Mesenchymal stem cell (in vitro differentiated cells and primary cell): ENCODE measurements at regions not wholly inside any gene's neighbourhood (a gene's known extent, or its start where the extent isn't known, plus 50 kb on each side); places are given as distances from the start of the nearest gene placed in this dataset.

Source experiments
- DNase-seq: peaks from one replicate; pipeline ENCODE4 v3.0.0-alpha.2; 2013
- H2AFZ ChIP-seq: one replicate; pipeline ENCODE4 v1.6.1; 2013; ENCODE audit warnings: low read depth, mild to moderate bottlenecking, control low read depth, inconsistent platforms, low read length, moderate library complexity
- H2AK5ac ChIP-seq: 2 replicates; pipeline ENCODE4 v1.6.1; 2013; ENCODE audit warnings: low read length, moderate library complexity, mild to moderate bottlenecking, inconsistent platforms; ENCODE audit not compliant: severe bottlenecking
- H2BK120ac ChIP-seq: one replicate; pipeline ENCODE4 v1.6.1; 2013; ENCODE audit warnings: low read depth, mild to moderate bottlenecking, inconsistent platforms, low read length, moderate library complexity
- H2BK12ac ChIP-seq, 2 experiments: one replicate each; pipeline ENCODE4 v1.6.1; 2013; ENCODE audit warnings: inconsistent platforms in 2 of 2, low read length in 2 of 2, mild to moderate bottlenecking in 2 of 2, moderate library complexity in 2 of 2, control low read depth in 1 of 2
- H2BK15ac ChIP-seq: one replicate; pipeline ENCODE4 v1.6.1; 2013; ENCODE audit warnings: mild to moderate bottlenecking, low read depth, inconsistent platforms; ENCODE audit not compliant: poor library complexity, severe bottlenecking
- H2BK5ac ChIP-seq: 2 replicates; pipeline ENCODE4 v1.6.1; 2013; ENCODE audit warnings: low read depth, mild to moderate bottlenecking, low read length, control low read depth, inconsistent platforms; ENCODE audit not compliant: poor library complexity, severe bottlenecking
- H3K14ac ChIP-seq, 2 experiments: one replicate each; pipeline ENCODE4 v1.6.1; 2013; ENCODE audit warnings: inconsistent platforms in 2 of 2, low read length in 2 of 2, control low read depth in 1 of 2, mild to moderate bottlenecking in 1 of 2, moderate library complexity in 1 of 2
- H3K18ac ChIP-seq, 2 experiments: one replicate each; pipeline ENCODE4 v1.6.1; 2013; ENCODE audit warnings: inconsistent platforms in 2 of 2, low read length in 2 of 2, control low read depth in 1 of 2, low read depth in 1 of 2, mild to moderate bottlenecking in 1 of 2
- H3K23ac ChIP-seq, 2 experiments: one replicate each; pipeline ENCODE4 v1.6.1; 2013; ENCODE audit warnings: inconsistent platforms in 2 of 2, low read length in 2 of 2, mild to moderate bottlenecking in 2 of 2, moderate library complexity in 2 of 2, control low read depth in 1 of 2
- H3K27ac ChIP-seq: 2 replicates; pipeline ENCODE4 v1.5.1; 2013; ENCODE audit warnings: mild to moderate bottlenecking, moderate library complexity, low read length, control low read depth, inconsistent platforms; ENCODE audit not compliant: poor library complexity, severe bottlenecking
- H3K27me3 ChIP-seq, 2 experiments: 2 replicates each; pipeline versions ENCODE4 v1.6.1 to v1.7.0; 2013; ENCODE audit warnings: low read length in 2 of 2, mild to moderate bottlenecking in 2 of 2, moderate library complexity in 2 of 2, control low read depth in 1 of 2, inconsistent platforms in 1 of 2; ENCODE audit not compliant: control insufficient read depth in 1 of 2, insufficient read depth in 1 of 2
- H3K36me3 ChIP-seq, 2 experiments: 2 replicates each; pipeline versions ENCODE4 v1.6.1 to v1.7.0; 2013; ENCODE audit warnings: low read length in 2 of 2, control low read depth in 1 of 2, inconsistent platforms in 1 of 2, low read depth in 1 of 2, mild to moderate bottlenecking in 1 of 2; ENCODE audit not compliant: insufficient read depth in 2 of 2, control insufficient read depth in 1 of 2
- H3K4ac ChIP-seq, 2 experiments: one replicate each; pipeline ENCODE4 v1.6.1; 2013; ENCODE audit warnings: inconsistent platforms in 2 of 2, low read length in 2 of 2, mild to moderate bottlenecking in 2 of 2, moderate library complexity in 2 of 2, control low read depth in 1 of 2, low read depth in 1 of 2
- H3K4me1 ChIP-seq: 2 replicates; pipeline ENCODE4 v1.6.1; 2013; ENCODE audit warnings: low read depth, low read length, control low read depth; ENCODE audit not compliant: control insufficient read depth, insufficient read depth
- H3K4me2 ChIP-seq: 2 replicates; pipeline ENCODE4 v1.6.1; 2013; ENCODE audit warnings: low read length, mild to moderate bottlenecking, inconsistent platforms; ENCODE audit not compliant: poor library complexity, severe bottlenecking
- H3K4me3 ChIP-seq, 2 experiments: 2 replicates each; pipeline versions ENCODE4 v1.5.1 to v1.7.0; 2013; ENCODE audit warnings: low read length in 2 of 2, mild to moderate bottlenecking in 2 of 2, control low read depth in 1 of 2, low read depth in 1 of 2; ENCODE audit not compliant: insufficient read depth in 1 of 2
- H3K79me1 ChIP-seq: replicated peaks from 2 replicates; pipeline ENCODE4 v1.6.1; 2013; ENCODE audit warnings: mild to moderate bottlenecking, control low read depth, low read length, inconsistent platforms; ENCODE audit not compliant: poor library complexity, severe bottlenecking
- H3K9ac ChIP-seq: 2 replicates; pipeline ENCODE4 v1.7.0; 2013; ENCODE audit warnings: mild to moderate bottlenecking, low read length, moderate library complexity
- H3K9me3 ChIP-seq: 2 replicates; pipeline ENCODE4 v1.7.0; 2013; ENCODE audit warnings: mild to moderate bottlenecking, low read length; ENCODE audit not compliant: control insufficient read depth
- H4K8ac ChIP-seq: one replicate; pipeline ENCODE4 v1.6.1; 2013; ENCODE audit warnings: inconsistent platforms, mild to moderate bottlenecking, low read length, moderate library complexity
- H4K91ac ChIP-seq: one replicate; pipeline ENCODE4 v1.6.1; 2013; ENCODE audit warnings: mild to moderate bottlenecking, low read length, inconsistent platforms
- WGBS: methylation state at CpG from one replicate; pipeline ENCODE4 v1.1.7; 2013; ENCODE audit warnings: mixed read lengths; 5-methylcytosine and 5-hydroxymethylcytosine counted together

- H3K4me2 ChIP-seq: no peak overlapping the region
- WGBS: no CpG with 5 or more reads among the region's 2 CpGs
- no peak overlapping the region for H4K8ac ChIP-seq
- H2BK5ac ChIP-seq: no peak overlapping the region
- DNase-seq: no peak
- H3K4ac ChIP-seq: no peak overlapping the region
- no peak overlapping the region for H3K9ac ChIP-seq
- no peaks in the 10 kb centered on the region for H3K79me1 ChIP-seq
- no peaks in the 10 kb centered on the region for H3K4me1 ChIP-seq
- no peak overlapping the region for H3K14ac ChIP-seq
- no peak overlapping the region for H2AK5ac ChIP-seq
- H3K4me3 ChIP-seq: no peak overlapping the region
- H3K27ac ChIP-seq: no peak overlapping the region
- no peaks in the 10 kb centered on the region for H3K27me3 ChIP-seq
- H4K91ac ChIP-seq: no peak overlapping the region
- H3K18ac ChIP-seq: no peak overlapping the region
- no peak overlapping the region for H2BK120ac ChIP-seq
- H2BK15ac ChIP-seq: no peak overlapping the region
- H2BK12ac ChIP-seq: no peak overlapping the region
- H3K23ac ChIP-seq: no peak overlapping the region
- no peak overlapping the region for H2AFZ ChIP-seq
- H3K36me3 ChIP-seq: no peaks in the 10 kb centered on the region
- no peaks in the 10 kb centered on the region for H3K9me3 ChIP-seq
Observed at GRCh38 chr2:149806651-149807050, 219.1 kb upstream of the MMADHC start.

GRCh38 chr2:149800624-149801542 lies 213.3 kb upstream of the MMADHC start:
- Histone ChIP-seq H2AK5ac (no peak overlapping the region), H2BK120ac (no peak overlapping the region), H3K9me3 (no peaks in the 10 kb centered on the region), H3K27ac (no peak overlapping the region), H4K91ac (no peak overlapping the region), H2BK12ac (no peak overlapping the region), H3K36me3 (no peaks in the 10 kb centered on the region), H3K4ac (no peak overlapping the region), H3K4me2 (no peak overlapping the region), H3K14ac (no peak overlapping the region), H3K4me3 (no peak overlapping the region), H4K8ac (no peak overlapping the region), H3K9ac (no peak overlapping the region), H3K27me3 (no peaks in the 10 kb centered on the region), H2BK15ac (no peak overlapping the region), H2AFZ (no peak overlapping the region), H3K23ac (no peak overlapping the region), H3K18ac (no peak overlapping the region), H3K79me1 (no peaks in the 10 kb centered on the region), H2BK5ac (no peak overlapping the region), H3K4me1 (no peaks in the 10 kb centered on the region)
- 79% methylated on average over 5 of the region's 7 CpGs for WGBS
- peak; percentile 18 for DNase-seq

GRCh38 chr2:149799013-149799705 lies 211.6 kb upstream of the MMADHC start:
- DNase-seq: peak; percentile 58
- no peaks in the 10 kb centered on the region for H3K4me1 ChIP-seq
- no peak overlapping the region for H2BK15ac ChIP-seq
- H3K23ac ChIP-seq: no peak overlapping the region
- no peak overlapping the region for H3K18ac ChIP-seq
- peak overlapping the region; percentile 30 for H3K9ac ChIP-seq
- 50% methylated on average over 2 of the region's 6 CpGs for WGBS
- no peak overlapping the region for H3K27ac ChIP-seq
- no peak overlapping the region for H2AK5ac ChIP-seq
- H2AFZ ChIP-seq: no peak overlapping the region
- no peak overlapping the region for H2BK120ac ChIP-seq
- H3K4me3 ChIP-seq: no peak overlapping the region
- H3K4ac ChIP-seq: no peak overlapping the region
- no peaks in the 10 kb centered on the region for H3K9me3 ChIP-seq
- H4K8ac ChIP-seq: no peak overlapping the region
- no peak overlapping the region for H2BK5ac ChIP-seq
- no peak overlapping the region for H3K4me2 ChIP-seq
- no peak overlapping the region for H2BK12ac ChIP-seq
- no peak overlapping the region for H3K14ac ChIP-seq
- no peaks in the 10 kb centered on the region for H3K36me3 ChIP-seq
- H3K79me1 ChIP-seq: no peaks in the 10 kb centered on the region
- no peaks in the 10 kb centered on the region for H3K27me3 ChIP-seq
- H4K91ac ChIP-seq: no peak overlapping the region

- no CpG with 5 or more reads among the region's 1 CpG for WGBS
- Histone ChIP-seq H3K4me2 (no peak overlapping the region), H3K79me1 (no peaks in the 10 kb centered on the region), H2AK5ac (no peak overlapping the region), H3K36me3 (no peaks in the 10 kb centered on the region), H3K9me3 (no peaks in the 10 kb centered on the region), H3K23ac (no peak overlapping the region), H4K91ac (no peak overlapping the region), H2BK12ac (no peak overlapping the region), H3K18ac (no peak overlapping the region), H3K4me3 (no peak overlapping the region), H3K27ac (no peak overlapping the region), H3K4ac (no peak overlapping the region), H2AFZ (no peak overlapping the region), H3K4me1 (no peaks in the 10 kb centered on the region), H3K27me3 (no peaks in the 10 kb centered on the region), H2BK120ac (no peak overlapping the region), H2BK15ac (no peak overlapping the region), H3K14ac (no peak overlapping the region), H4K8ac (no peak overlapping the region), H2BK5ac (no peak overlapping the region), H3K9ac (no peak overlapping the region)
- no peak for DNase-seq
Observed at GRCh38 chr2:149797030-149797429, 209.5 kb upstream of the MMADHC start.
